HUES48 (cell line): ENCODE measurements at regions not wholly inside any gene's neighbourhood (a gene's known extent, or its start where the extent isn't known, plus 50 kb on each side); places are given as distances from the start of the nearest gene placed in this dataset.

Experiments
- H3K27ac ChIP-seq: one replicate; pipeline ENCODE4 v1.7.0; 2013; ENCODE audit warnings: low read depth, low read length, inconsistent platforms
- H3K27me3 ChIP-seq: 2 replicates; pipeline ENCODE4 v1.6.1; 2013; ENCODE audit warnings: mild to moderate bottlenecking, low read length; ENCODE audit not compliant: control insufficient read depth, insufficient read depth
- H3K36me3 ChIP-seq: 2 replicates; pipeline ENCODE4 v1.6.1; 2013; ENCODE audit warnings: low read length; ENCODE audit not compliant: control insufficient read depth, insufficient read depth
- H3K4me1 ChIP-seq: 2 replicates; pipeline ENCODE4 v1.6.1; 2013; ENCODE audit warnings: mild to moderate bottlenecking, low read length; ENCODE audit not compliant: control insufficient read depth, insufficient read depth
- H3K4me3 ChIP-seq: 2 replicates; pipeline ENCODE4 v1.5.1; 2013; ENCODE audit warnings: mild to moderate bottlenecking, low read depth, low read length
- H3K9ac ChIP-seq: 2 replicates; pipeline ENCODE4 v1.6.1; 2013; ENCODE audit warnings: mild to moderate bottlenecking, low read depth, low read length, moderate library complexity
- H3K9me3 ChIP-seq: 2 replicates; pipeline ENCODE4 v1.6.1; 2013; ENCODE audit warnings: low read length; ENCODE audit not compliant: control insufficient read depth, insufficient read depth

GRCh38 chr5:36369219-36369690 lies 67.6 kb upstream of the RANBP3L start:
- no peak overlapping the region for H3K4me3 ChIP-seq
- no peaks in the 10 kb centered on the region for H3K27me3 ChIP-seq
- no peak overlapping the region for H3K9ac ChIP-seq
- no peaks in the 10 kb centered on the region for H3K9me3 ChIP-seq
- no peaks in the 10 kb centered on the region for H3K36me3 ChIP-seq
- 0 out of 2 replicates have a peak, but pooled peaks cover 4% of the 10 kb centered on the region for H3K4me1 ChIP-seq
- no peak overlapping the region for H3K27ac ChIP-seq

- H3K27ac ChIP-seq = no peak overlapping the region
- no peaks in the 10 kb centered on the region for H3K9me3 ChIP-seq
- no peak overlapping the region for H3K4me3 ChIP-seq
- H3K27me3 ChIP-seq = no peaks in the 10 kb centered on the region
- H3K36me3 ChIP-seq = no peaks in the 10 kb centered on the region
- no peak overlapping the region for H3K9ac ChIP-seq
- H3K4me1 ChIP-seq = 0 out of 2 replicates have a peak, but pooled peaks cover 4% of the 10 kb centered on the region
Measured at GRCh38 chr5:36370073-36370472, 68.4 kb upstream of the RANBP3L start.

- Histone ChIP-seq H3K36me3 (no peaks in the 10 kb centered on the region), H3K4me1 (0 out of 2 replicates have a peak, but pooled peaks cover 4% of the 10 kb centered on the region), H3K4me3 (no peak overlapping the region)
Measured at GRCh38 chr5:36371366-36371765, 69.7 kb upstream of the RANBP3L start.

GRCh38 chr5:36373527-36374086 lies 71.9 kb upstream of the RANBP3L start:
- Histone ChIP-seq H3K27ac (no peak overlapping the region), H3K4me3 (no peak overlapping the region), H3K36me3 (no peaks in the 10 kb centered on the region), H3K9me3 (no peaks in the 10 kb centered on the region), H3K9ac (no peak overlapping the region), H3K27me3 (no peaks in the 10 kb centered on the region), H3K4me1 (0 out of 2 replicates have a peak, but pooled peaks cover 4% of the 10 kb centered on the region)

More at GRCh38 chr5:36371366-36371765, 69.7 kb upstream of the RANBP3L start:
- H3K9me3 ChIP-seq = no peaks in the 10 kb centered on the region
- no peaks in the 10 kb centered on the region for H3K27me3 ChIP-seq
- no peak overlapping the region for H3K27ac ChIP-seq
- no peak overlapping the region for H3K9ac ChIP-seq

- Histone ChIP-seq H3K4me1 (0 out of 2 replicates have a peak, but pooled peaks cover 3% of the 10 kb centered on the region), H3K36me3 (no peaks in the 10 kb centered on the region), H3K27ac (no peak overlapping the region), H3K27me3 (no peaks in the 10 kb centered on the region), H3K9ac (no peak overlapping the region), H3K4me3 (no peak overlapping the region), H3K9me3 (no peaks in the 10 kb centered on the region)
Measured at GRCh38 chr5:36374266-36374862, 72.7 kb upstream of the RANBP3L start.

GRCh38 chr5:36377192-36377591 lies 75.5 kb upstream of the RANBP3L start:
- Histone ChIP-seq H3K4me1 (no peaks in the 10 kb centered on the region), H3K4me3 (no peak overlapping the region), H3K27ac (no peak overlapping the region), H3K27me3 (no peaks in the 10 kb centered on the region), H3K36me3 (no peaks in the 10 kb centered on the region), H3K9ac (no peak overlapping the region), H3K9me3 (no peaks in the 10 kb centered on the region)

- Histone ChIP-seq H3K9me3 (no peaks in the 10 kb centered on the region), H3K27me3 (no peaks in the 10 kb centered on the region), H3K36me3 (no peaks in the 10 kb centered on the region), H3K4me1 (no peaks in the 10 kb centered on the region), H3K4me3 (no peak overlapping the region), H3K9ac (no peak overlapping the region), H3K27ac (no peak overlapping the region)
Measured at GRCh38 chr5:36378551-36378950, 76.8 kb upstream of the RANBP3L start.

GRCh38 chr5:36382890-36383289 lies 81.2 kb upstream of the RANBP3L start:
- no peaks in the 10 kb centered on the region for H3K36me3 ChIP-seq
- no peak overlapping the region for H3K9ac ChIP-seq
- H3K9me3 ChIP-seq = no peaks in the 10 kb centered on the region
- H3K4me3 ChIP-seq = no peak overlapping the region
- H3K4me1 ChIP-seq = no peaks in the 10 kb centered on the region
- no peaks in the 10 kb centered on the region for H3K27me3 ChIP-seq
- no peak overlapping the region for H3K27ac ChIP-seq

GRCh38 chr5:36383942-36384341 lies 82.2 kb upstream of the RANBP3L start:
- Histone ChIP-seq H3K27ac (no peak overlapping the region), H3K9ac (no peak overlapping the region), H3K27me3 (no peaks in the 10 kb centered on the region), H3K9me3 (no peaks in the 10 kb centered on the region), H3K4me1 (no peaks in the 10 kb centered on the region), H3K4me3 (no peak overlapping the region), H3K36me3 (no peaks in the 10 kb centered on the region)

- Histone ChIP-seq H3K9me3 (no peaks in the 10 kb centered on the region), H3K4me1 (no peaks in the 10 kb centered on the region), H3K4me3 (no peak overlapping the region), H3K27ac (no peak overlapping the region), H3K36me3 (no peaks in the 10 kb centered on the region), H3K27me3 (no peaks in the 10 kb centered on the region), H3K9ac (no peak overlapping the region)
Measured at GRCh38 chr5:36384845-36385244, 83.1 kb upstream of the RANBP3L start.

GRCh38 chr5:36385495-36385894 lies 83.8 kb upstream of the RANBP3L start:
- Histone ChIP-seq H3K27ac (no peak overlapping the region), H3K4me1 (no peaks in the 10 kb centered on the region), H3K36me3 (no peaks in the 10 kb centered on the region), H3K4me3 (no peak overlapping the region), H3K27me3 (no peaks in the 10 kb centered on the region), H3K9ac (no peak overlapping the region), H3K9me3 (no peaks in the 10 kb centered on the region)
